ENCODE measurements at regions not wholly inside any gene's neighbourhood (a gene's known extent, or its start where the extent isn't known, plus 50 kb on each side); places are given as distances from the start of the nearest gene placed in this dataset.

DNA sequence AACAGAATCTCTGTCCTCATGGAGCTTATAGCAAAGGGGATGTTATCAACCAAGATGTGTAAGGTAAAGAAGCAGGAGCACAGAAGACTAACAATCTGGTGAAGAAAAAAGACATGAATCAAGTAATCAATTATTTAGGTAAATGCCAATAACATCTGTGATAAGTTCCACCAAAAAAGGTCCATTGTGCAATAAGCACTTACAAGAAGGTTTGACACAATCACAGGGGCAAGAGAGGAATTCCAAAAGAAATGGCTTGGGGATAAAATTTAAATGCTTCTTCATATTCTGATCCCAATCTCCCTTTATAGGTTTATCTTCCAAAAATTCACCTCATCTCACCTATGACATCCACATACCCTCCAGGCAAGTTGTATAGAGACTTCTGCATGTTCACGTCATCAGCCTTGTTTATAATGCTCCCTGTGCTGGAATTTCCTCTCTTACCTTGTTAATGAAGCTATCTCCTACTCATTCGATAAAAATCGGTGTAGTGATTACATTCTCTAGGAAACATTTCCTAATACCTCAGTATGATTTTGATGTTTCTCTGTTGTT is 53.6 kb upstream of the DPT start:
- no peak for DNase-seq
- Mint-ChIP-seq H3K36me3 (ENCODE audit: low read depth) (no peaks in the 10 kb centered on the region), H3K4me1 (ENCODE audit: low read depth) (no peaks in the 10 kb centered on the region), H3K4me3 (no peak overlapping the region), H3K27me3 (ENCODE audit: low read depth) (peaks cover 12% of the 10 kb centered on the region), H3K27ac (no peak overlapping the region), H3K9me3 (no peaks in the 10 kb centered on the region)
- intact Hi-C loops (cut with micrococcal nuclease) = no loop called here
- CTCF ChIA-PET = no interaction called here

GRCh38 chr1:168783458-168784210 is 54.6 kb upstream of the DPT start:
- intact Hi-C loops (cut with micrococcal nuclease) = no loop called here
- CTCF ChIA-PET = no interaction called here

DNA sequence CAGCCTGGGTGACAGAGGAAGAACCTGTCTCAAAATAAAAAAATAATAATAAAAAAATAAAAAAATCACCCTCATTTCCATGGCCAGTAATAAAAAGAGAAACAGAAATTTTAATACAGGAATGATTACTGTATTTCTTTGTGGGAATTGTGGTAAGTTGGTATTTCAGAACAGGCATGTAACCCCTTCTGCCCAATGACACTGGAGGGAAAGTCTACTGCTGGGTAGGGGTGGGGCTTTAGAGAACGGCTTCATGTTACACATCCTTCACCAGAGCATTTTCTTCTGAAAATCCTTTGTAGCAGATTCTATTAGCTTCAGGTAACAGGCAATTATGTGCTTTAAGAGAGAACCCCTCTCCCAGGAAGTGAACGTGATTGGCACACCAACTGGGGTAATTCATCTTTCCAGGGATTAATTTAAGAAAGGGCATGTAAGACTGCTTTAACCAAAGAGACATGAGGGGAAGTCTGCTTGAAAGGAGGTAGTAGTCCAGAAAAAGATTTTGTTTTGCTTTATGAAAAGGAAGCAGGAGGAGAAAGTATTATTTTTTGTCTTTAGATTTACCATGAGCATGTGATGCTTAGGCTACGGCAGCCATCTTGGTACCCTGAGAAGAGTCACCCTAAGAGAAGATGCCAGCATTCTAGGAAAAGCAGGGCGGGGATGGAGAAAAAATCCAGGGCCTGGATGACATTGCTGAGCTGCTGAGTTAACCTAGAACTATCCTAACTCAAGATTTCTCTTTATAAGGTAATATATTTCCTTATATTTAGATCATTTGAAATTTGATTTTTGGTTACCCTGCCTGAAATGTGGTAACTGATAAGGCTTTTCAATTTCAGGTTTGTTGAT is 57.7 kb upstream of the DPT start:
- Mint-ChIP-seq H3K36me3 (ENCODE audit: low read depth) (no peaks in the 10 kb centered on the region), H3K4me3 (no peak overlapping the region), H3K27me3 (ENCODE audit: low read depth) (peaks cover 16% of the 10 kb centered on the region), H3K9me3 (no peaks in the 10 kb centered on the region), H3K27ac (no peak overlapping the region), H3K4me1 (ENCODE audit: low read depth) (no peaks in the 10 kb centered on the region)
- CTCF ChIA-PET = no interaction called here
- intact Hi-C loops (cut with micrococcal nuclease) = no loop called here
- DNase-seq = no peak

More at GRCh38 chr1:168783458-168784210, 54.6 kb upstream of the DPT start:
- peaks cover 13% of the 10 kb centered on the region for H3K27me3 Mint-ChIP-seq (ENCODE audit: low read depth)
- H3K27ac Mint-ChIP-seq = no peak overlapping the region
- H3K4me1 Mint-ChIP-seq (ENCODE audit: low read depth) = no peaks in the 10 kb centered on the region
- H3K36me3 Mint-ChIP-seq (ENCODE audit: low read depth) = no peaks in the 10 kb centered on the region
- no peak for DNase-seq
- H3K9me3 Mint-ChIP-seq = no peaks in the 10 kb centered on the region
- no peak overlapping the region for H3K4me3 Mint-ChIP-seq

- no peaks in the 10 kb centered on the region for H3K36me3 Mint-ChIP-seq (ENCODE audit: low read depth)
- no peaks in the 10 kb centered on the region for H3K9me3 Mint-ChIP-seq
- H3K4me1 Mint-ChIP-seq (ENCODE audit: low read depth) = no peaks in the 10 kb centered on the region
- H3K27ac Mint-ChIP-seq = no peak overlapping the region
- no peak overlapping the region for H3K4me3 Mint-ChIP-seq
- CTCF ChIA-PET = no interaction called here
- H3K27me3 Mint-ChIP-seq (ENCODE audit: low read depth) = peaks cover 13% of the 10 kb centered on the region
- no peak for DNase-seq
- intact Hi-C loops (cut with micrococcal nuclease) = no loop called here
These were observed 59.3 kb upstream of the DPT start for GRCh38 chr1:168788258-168788657.

- intact Hi-C loops (cut with micrococcal nuclease) = no loop called here
- Mint-ChIP-seq H3K27ac (no peak overlapping the region), H3K9me3 (no peaks in the 10 kb centered on the region), H3K4me3 (no peak overlapping the region), H3K36me3 (ENCODE audit: low read depth) (no peaks in the 10 kb centered on the region), H3K4me1 (ENCODE audit: low read depth) (no peaks in the 10 kb centered on the region), H3K27me3 (ENCODE audit: low read depth) (peaks cover 13% of the 10 kb centered on the region)
- no peak for DNase-seq
- CTCF ChIA-PET = interaction anchor here (0.6 kb wide), 1 partner anchor 552 kb away, joined by 3 read pairs; no protein-coding TSS in a partner anchor
These were observed 60.5 kb upstream of the DPT start for GRCh38 chr1:168789501-168789900.

DNA sequence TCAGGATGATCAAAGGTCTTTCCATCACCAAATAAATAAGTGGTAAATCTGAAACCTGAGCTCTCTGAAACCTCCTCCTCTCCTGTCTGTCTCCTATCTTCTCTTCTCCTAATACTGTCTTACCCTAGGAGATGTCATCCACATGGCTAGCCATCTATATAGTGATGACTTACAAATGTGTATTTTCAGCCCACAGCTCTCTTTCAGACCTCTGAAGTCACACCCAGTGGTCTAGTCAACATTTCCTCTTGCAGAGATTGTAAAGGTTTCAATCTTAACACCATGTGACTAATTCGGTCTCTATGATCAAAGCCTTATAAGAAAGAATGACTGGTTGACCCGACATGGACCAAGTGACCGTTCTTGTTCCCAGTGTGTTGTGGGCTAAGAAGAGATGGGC is 63.1 kb upstream of the DPT start:
- no peaks in the 10 kb centered on the region for H3K4me1 Mint-ChIP-seq (ENCODE audit: low read depth)
- intact Hi-C loops (cut with micrococcal nuclease) = no loop called here
- peaks cover 13% of the 10 kb centered on the region for H3K27me3 Mint-ChIP-seq (ENCODE audit: low read depth)
- DNase-seq = no peak
- no peaks in the 10 kb centered on the region for H3K36me3 Mint-ChIP-seq (ENCODE audit: low read depth)
- CTCF ChIA-PET = no interaction called here
- no peaks in the 10 kb centered on the region for H3K9me3 Mint-ChIP-seq
- no peak overlapping the region for H3K27ac Mint-ChIP-seq
- no peak overlapping the region for H3K4me3 Mint-ChIP-seq

GRCh38 chr1:168792592-168793125 is 63.7 kb upstream of the DPT start:
- Mint-ChIP-seq H3K4me3 (no peak overlapping the region), H3K9me3 (no peaks in the 10 kb centered on the region), H3K36me3 (ENCODE audit: low read depth) (no peaks in the 10 kb centered on the region), H3K4me1 (ENCODE audit: low read depth) (no peaks in the 10 kb centered on the region), H3K27me3 (ENCODE audit: low read depth) (peaks cover 13% of the 10 kb centered on the region), H3K27ac (no peak overlapping the region)
- CTCF ChIA-PET = no interaction called here
- DNase-seq = no peak
- intact Hi-C loops (cut with micrococcal nuclease) = no loop called here

GRCh38 chr1:168794057-168794456 is 65.1 kb upstream of the DPT start:
- Mint-ChIP-seq H3K9me3 (no peaks in the 10 kb centered on the region), H3K27ac (no peak overlapping the region), H3K36me3 (ENCODE audit: low read depth) (no peaks in the 10 kb centered on the region), H3K4me3 (no peak overlapping the region), H3K4me1 (ENCODE audit: low read depth) (no peaks in the 10 kb centered on the region), H3K27me3 (ENCODE audit: low read depth) (peaks cover 10% of the 10 kb centered on the region)
- intact Hi-C loops (cut with micrococcal nuclease) = no loop called here
- CTCF ChIA-PET = no interaction called here
- no peak for DNase-seq

DNA sequence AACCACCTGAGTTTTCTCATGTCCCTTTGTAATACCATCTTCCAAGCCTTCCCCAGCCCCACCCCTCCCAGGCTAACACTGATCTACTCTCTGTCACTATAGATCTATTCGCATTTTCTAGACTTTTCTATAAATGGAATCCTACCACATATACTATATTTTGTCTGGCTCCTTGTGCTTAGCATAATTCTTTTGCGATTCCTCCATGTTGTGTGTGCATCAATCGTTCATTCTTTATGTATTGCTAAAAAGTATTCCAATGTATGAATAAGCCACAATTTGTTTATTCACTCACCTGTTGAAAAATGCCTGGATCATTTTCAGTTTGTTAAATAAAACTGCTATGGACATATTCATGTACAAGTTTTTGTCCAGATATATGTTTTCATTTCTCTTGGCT is 66.7 kb upstream of the DPT start:
- Mint-ChIP-seq H3K9me3 (no peaks in the 10 kb centered on the region), H3K27me3 (ENCODE audit: low read depth) (peaks cover 6% of the 10 kb centered on the region), H3K4me3 (no peak overlapping the region), H3K36me3 (ENCODE audit: low read depth) (no peaks in the 10 kb centered on the region), H3K4me1 (ENCODE audit: low read depth) (no peaks in the 10 kb centered on the region), H3K27ac (no peak overlapping the region)
- CTCF ChIA-PET = no interaction called here
- intact Hi-C loops (cut with micrococcal nuclease) = no loop called here
- no peak for DNase-seq

- Mint-ChIP-seq H3K9me3 (no peaks in the 10 kb centered on the region), H3K4me1 (ENCODE audit: low read depth) (no peaks in the 10 kb centered on the region), H3K4me3 (no peak overlapping the region), H3K27ac (no peak overlapping the region), H3K27me3 (ENCODE audit: low read depth) (peaks cover 3% of the 10 kb centered on the region), H3K36me3 (ENCODE audit: low read depth) (no peaks in the 10 kb centered on the region)
- DNase-seq = no peak
- CTCF ChIA-PET = no interaction called here
- intact Hi-C loops (cut with micrococcal nuclease) = no loop called here
These were observed 71.1 kb upstream of the DPT start for GRCh38 chr1:168799927-168800605.

DNA sequence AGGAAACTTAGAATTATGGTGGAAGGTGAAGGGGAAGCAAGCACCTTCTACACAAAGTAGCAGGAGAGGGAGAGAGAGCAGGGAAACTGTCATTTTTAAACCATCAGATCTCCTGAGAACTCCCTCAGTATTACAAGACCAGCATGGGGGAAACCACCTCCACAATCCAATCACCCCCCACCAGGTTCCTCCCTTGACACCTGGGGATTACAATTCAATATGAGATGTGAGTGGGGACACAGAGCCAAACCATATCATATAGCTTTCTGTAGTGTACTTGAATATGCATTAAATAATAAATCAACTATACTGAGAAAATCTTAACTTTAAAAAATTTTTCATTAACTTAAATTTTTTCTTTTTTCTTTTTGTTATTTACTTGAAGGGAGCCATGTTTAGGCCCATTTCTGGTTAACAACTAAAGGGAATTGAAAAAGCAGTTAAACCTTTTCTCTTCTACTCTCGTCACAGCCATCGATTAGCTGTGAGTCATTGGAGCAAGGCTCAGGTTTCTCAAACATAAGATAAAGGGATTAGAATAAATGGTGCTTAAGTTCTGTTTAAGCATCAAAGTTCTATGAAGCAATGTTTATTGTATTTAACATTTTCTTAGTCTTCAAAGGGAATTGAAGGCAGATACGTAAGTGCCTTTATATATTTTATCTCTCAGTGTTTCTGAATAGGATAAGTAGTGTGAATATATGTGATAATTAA is 72.2 kb upstream of the DPT start:
- no peak for DNase-seq
- Mint-ChIP-seq H3K36me3 (ENCODE audit: low read depth) (no peaks in the 10 kb centered on the region), H3K4me3 (no peak overlapping the region), H3K27me3 (ENCODE audit: low read depth) (peaks cover 3% of the 10 kb centered on the region), H3K9me3 (no peaks in the 10 kb centered on the region), H3K27ac (no peak overlapping the region), H3K4me1 (ENCODE audit: low read depth) (no peaks in the 10 kb centered on the region)
- CTCF ChIA-PET = no interaction called here
- intact Hi-C loops (cut with micrococcal nuclease) = no loop called here

All from activated naive CD4-positive, alpha-beta T cell treated with anti-CD3 and anti-CD28 coated beads for 36 hours (primary cell).